Esophagus squamous epithelium (tissue), 5 donors: ENCODE measurements at regions not wholly inside any gene's neighbourhood (a gene's known extent, or its start where the extent isn't known, plus 50 kb on each side); places are given as distances from the start of the nearest gene placed in this dataset.

Source experiments
- DNase-seq: peaks from one replicate; lab custom pipeline; 2025; lab: John Stamatoyannopoulos, UW
- H3K27ac ChIP-seq, 4 donors: fragments of 200-600 bp; sonication (generic); one replicate each; pipeline ENCODE4 v1.5.1; 2016 to 2019; ENCODE audit warnings: mild to moderate bottlenecking in 1 of 4
- H3K27me3 ChIP-seq, 4 donors: fragments of 200-600 bp; sonication (generic); 1 replicate in 3 of 4; 2 replicates in 1 of 4; pipeline versions ENCODE4 v1.5.1 to v1.6.0; 2017 to 2021; ENCODE audit warnings: antibody characterized with exemption in 1 of 4
- H3K36me3 ChIP-seq, 3 donors: fragments of 200-600 bp; sonication (generic); one replicate each; pipeline ENCODE4 v1.5.1; 2016 to 2019
- H3K4me1 ChIP-seq, 3 donors: fragments of 200-600 bp; sonication (generic); one replicate each; pipeline ENCODE4 v1.5.1; 2017 to 2019
- H3K4me3 ChIP-seq, 4 donors: fragments of 200-600 bp; sonication (generic); 1 replicate in 3 of 4; 2 replicates in 1 of 4; pipeline ENCODE4 v1.5.1; 2016 to 2019; ENCODE audit warnings: mild to moderate bottlenecking in 2 of 4, moderate library complexity in 1 of 4
- H3K9me3 ChIP-seq, 3 donors: fragments of 200-600 bp; sonication (generic); one replicate each; pipeline ENCODE4 v1.5.1; 2016 to 2019
- CTCF ChIP-seq, 6 experiments: fragments of 450-650 bp in 4 of 6; fragments of 200-600 bp in 2 of 6; sonication (generic) in 2 of 6; IDR thresholded peaks; one replicate each; pipeline ENCODE4 v1.5.1; 2016 to 2019; ENCODE audit warnings: antibody characterized with exemption in 6 of 6, mild to moderate bottlenecking in 4 of 6, moderate library complexity in 4 of 6
- POLR2A ChIP-seq, 4 donors: fragments of 450-650 bp; IDR thresholded peaks; one replicate each; pipeline ENCODE4 v1.6.1; 2017; ENCODE audit warnings: antibody characterized with exemption in 4 of 4, mild to moderate bottlenecking in 4 of 4, moderate library complexity in 3 of 4
- WGBS, 2 donors: methylation state at CpG; one replicate each; pipeline ENCODE4 v1.1.5; 2018; 5-methylcytosine and 5-hydroxymethylcytosine counted together
- intact Hi-C: fragments of 100-400 bp; cut with DNase I; formaldehyde crosslinking; loops from one replicate; pipeline ENCODE4 v1.15.0; 2022
- donor health status: DM: yes; HTN: yes; CAD: no.

- Histone ChIP-seq H3K36me3 (no peaks in the 10 kb centered on the region), H3K9me3 (peaks cover 0 to 3% (median 0%) of the 10 kb centered on the region in 3 donors), H3K4me3 (no peak overlapping the region), H3K27ac (peak overlapping the region in 3 of 4 donors; percentile 11 to 45 (median 18)), H3K4me1 (peaks cover 0 to 49% (median 11%) of the 10 kb centered on the region in 3 donors), H3K27me3 (no peaks in the 10 kb centered on the region)
- TF ChIP-seq CTCF (IDR thresholded peaks at IDR 0.05) (no peak), POLR2A (IDR thresholded peaks at IDR 0.05) (no peak)
- 48 to 50% methylated on average over 1 of the region's 1 CpG for WGBS, 2 donors
- intact Hi-C loops = no loop called here
- DNase-seq = no peak
Measured at GRCh38 chr6:9514146-9514545, 900.7 kb downstream of the TFAP2A start.

GRCh38 chr6:9511157-9511556, 903.7 kb downstream of the TFAP2A start:
- Histone ChIP-seq H3K4me3 (no peak overlapping the region), H3K27ac (no peak overlapping the region), H3K36me3 (no peaks in the 10 kb centered on the region), H3K4me1 (peaks cover 0 to 33% (median 10%) of the 10 kb centered on the region in 3 donors), H3K27me3 (peaks cover 0 to 3% (median 0%) of the 10 kb centered on the region in 4 donors), H3K9me3 (peaks cover 0 to 10% (median 0%) of the 10 kb centered on the region in 3 donors)
- intact Hi-C loops = no loop called here
- 45 to 48% methylated on average over 1 of the region's 1 CpG for WGBS, 2 donors
- no peak for TF ChIP-seq CTCF (IDR thresholded peaks at IDR 0.05)
- no peak for TF ChIP-seq POLR2A (IDR thresholded peaks at IDR 0.05)
- no peak for DNase-seq

GRCh38 chr6:9507136-9507895, 907.6 kb downstream of the TFAP2A start:
- H3K9me3 ChIP-seq = peaks cover 0 to 10% (median 0%) of the 10 kb centered on the region in 3 donors
- no peaks in the 10 kb centered on the region for H3K36me3 ChIP-seq
- peaks cover 0 to 22% (median 5%) of the 10 kb centered on the region in 3 donors for H3K4me1 ChIP-seq
- intact Hi-C loops = no loop called here
- H3K4me3 ChIP-seq = no peak overlapping the region
- 87 to 92% methylated on average over 6 of the region's 6 CpGs for WGBS, 2 donors
- TF ChIP-seq CTCF (IDR thresholded peaks at IDR 0.05) = no peak
- TF ChIP-seq POLR2A (IDR thresholded peaks at IDR 0.05) = no peak
- peaks cover 0 to 3% (median 0%) of the 10 kb centered on the region in 4 donors for H3K27me3 ChIP-seq
- no peak overlapping the region for H3K27ac ChIP-seq
- no peak for DNase-seq

GRCh38 chr6:9504191-9504590, 910.7 kb downstream of the TFAP2A start:
- TF ChIP-seq POLR2A (IDR thresholded peaks at IDR 0.05) (no peak), CTCF (IDR thresholded peaks at IDR 0.05) (no peak)

GRCh38 chr6:9503111-9503761, 911.6 kb downstream of the TFAP2A start:
- Histone ChIP-seq H3K36me3 (no peaks in the 10 kb centered on the region), H3K27ac (peak overlapping the region in 1 of 4 donors; percentile 11), H3K4me3 (no peak overlapping the region), H3K4me1 (peaks cover 0 to 16% (median 5%) of the 10 kb centered on the region in 3 donors), H3K9me3 (peaks cover 0 to 7% (median 0%) of the 10 kb centered on the region in 3 donors), H3K27me3 (peaks cover 0 to 3% (median 0%) of the 10 kb centered on the region in 4 donors)
- intact Hi-C loops = no loop called here
- 22 to 37% methylated on average over 7 of the region's 7 CpGs for WGBS, 2 donors
- DNase-seq = no peak
- TF ChIP-seq POLR2A (IDR thresholded peaks at IDR 0.05) = no peak
- TF ChIP-seq CTCF (IDR thresholded peaks at IDR 0.05) = no peak

More at GRCh38 chr6:9504191-9504590, 910.7 kb downstream of the TFAP2A start:
- Histone ChIP-seq H3K27me3 (peaks cover 0 to 3% (median 0%) of the 10 kb centered on the region in 4 donors), H3K4me3 (no peak overlapping the region), H3K4me1 (peaks cover 0 to 16% (median 5%) of the 10 kb centered on the region in 3 donors), H3K9me3 (peaks cover 0 to 7% (median 0%) of the 10 kb centered on the region in 3 donors), H3K27ac (peak overlapping the region in 2 of 4 donors; percentile 11 to 16), H3K36me3 (no peaks in the 10 kb centered on the region)
- WGBS, 2 donors = 33 to 43% methylated on average over 2 of the region's 2 CpGs
- DNase-seq = no peak
- intact Hi-C loops = no loop called here
